Subcutaneous abdominal adipose tissue (tissue), 5 donors: ENCODE measurements at regions not wholly inside any gene's neighbourhood (a gene's known extent, or its start where the extent isn't known, plus 50 kb on each side); places are given as distances from the start of the nearest gene placed in this dataset.

ENCODE experiments used
- H3K27ac ChIP-seq: one replicate; pipeline ENCODE4 v1.7.0; 2013; ENCODE audit warnings: low read depth, mild to moderate bottlenecking, inconsistent platforms, low read length, moderate library complexity
- H3K27me3 ChIP-seq, 5 donors: one replicate each; pipeline ENCODE4 v1.7.0; 2013; ENCODE audit warnings: low read length in 5 of 5, inconsistent platforms in 1 of 5; ENCODE audit not compliant: control insufficient read depth in 5 of 5, insufficient read depth in 4 of 5
- H3K36me3 ChIP-seq, 5 donors: one replicate each; pipeline ENCODE4 v1.7.0; 2013; ENCODE audit warnings: low read length in 5 of 5; ENCODE audit not compliant: control insufficient read depth in 5 of 5, insufficient read depth in 5 of 5
- H3K4me1 ChIP-seq, 5 donors: one replicate each; pipeline ENCODE4 v1.7.0; 2013; ENCODE audit warnings: low read length in 5 of 5, mild to moderate bottlenecking in 3 of 5, moderate library complexity in 1 of 5; ENCODE audit not compliant: control insufficient read depth in 5 of 5, insufficient read depth in 5 of 5
- H3K4me3 ChIP-seq, 5 donors: one replicate each; pipeline ENCODE4 v1.7.0; 2013; ENCODE audit warnings: low read length in 5 of 5, low read depth in 1 of 5
- H3K9ac ChIP-seq, 5 donors: one replicate each; pipeline ENCODE4 v1.7.0; 2013; ENCODE audit warnings: low read length in 5 of 5, mild to moderate bottlenecking in 4 of 5, moderate library complexity in 3 of 5
- H3K9me3 ChIP-seq, 5 donors: one replicate each; pipeline ENCODE4 v1.7.0; 2013; ENCODE audit warnings: low read length in 5 of 5; ENCODE audit not compliant: control insufficient read depth in 5 of 5
- donor health status: healthy.
- donor health status: healthy.
- donor health status: healthy.
- donor health status: healthy.
- donor health status: healthy.

DNA sequence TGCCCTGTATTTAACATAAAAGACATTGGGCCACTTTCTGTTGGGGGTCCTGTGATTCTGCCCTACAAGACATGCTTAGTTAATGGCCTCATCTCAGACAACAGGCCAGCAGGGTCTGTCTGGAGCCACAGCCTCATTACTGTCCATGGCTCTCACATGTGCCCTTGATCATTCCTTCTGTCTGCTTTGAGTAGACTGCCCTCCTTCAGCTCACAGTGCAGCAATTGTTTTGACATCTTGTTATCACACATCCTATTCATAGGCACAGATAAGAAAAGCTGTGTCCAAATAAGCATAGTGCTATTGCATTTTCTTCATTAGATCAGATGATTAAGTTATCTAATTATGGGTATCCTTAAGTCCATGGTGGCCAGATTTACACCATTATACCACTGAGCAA is 127.9 kb downstream of the KCTD12 start:
- Histone ChIP-seq H3K9me3 (no peaks in the 10 kb centered on the region), H3K27me3 (no peaks in the 10 kb centered on the region), H3K4me1 (peaks cover 0 to 16% (median 0%) of the 10 kb centered on the region in 5 donors), H3K9ac (no peak overlapping the region), H3K4me3 (no peak overlapping the region), H3K36me3 (no peaks in the 10 kb centered on the region), H3K27ac (no peak overlapping the region)

DNA sequence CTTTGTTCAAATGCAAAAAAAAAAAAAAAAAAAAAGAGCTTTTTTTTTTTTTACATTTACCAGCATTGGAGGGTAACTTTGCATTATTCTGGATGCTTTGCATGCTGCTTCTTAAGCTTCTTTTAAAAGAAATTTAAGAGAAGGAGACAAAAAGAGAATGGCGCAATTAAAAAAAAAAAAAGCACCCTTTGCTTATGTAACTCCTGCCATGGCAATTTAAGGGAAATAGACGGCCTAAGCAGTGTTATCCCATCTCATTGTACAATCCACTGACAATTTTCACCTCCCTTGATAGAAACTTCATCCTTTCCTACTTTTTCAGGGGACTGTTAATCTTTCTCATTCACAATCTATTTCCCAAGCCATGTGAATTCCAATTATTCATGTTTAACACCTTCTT is 129.8 kb downstream of the KCTD12 start:
- Histone ChIP-seq H3K27ac (no peak overlapping the region), H3K9ac (no peak overlapping the region)

DNA sequence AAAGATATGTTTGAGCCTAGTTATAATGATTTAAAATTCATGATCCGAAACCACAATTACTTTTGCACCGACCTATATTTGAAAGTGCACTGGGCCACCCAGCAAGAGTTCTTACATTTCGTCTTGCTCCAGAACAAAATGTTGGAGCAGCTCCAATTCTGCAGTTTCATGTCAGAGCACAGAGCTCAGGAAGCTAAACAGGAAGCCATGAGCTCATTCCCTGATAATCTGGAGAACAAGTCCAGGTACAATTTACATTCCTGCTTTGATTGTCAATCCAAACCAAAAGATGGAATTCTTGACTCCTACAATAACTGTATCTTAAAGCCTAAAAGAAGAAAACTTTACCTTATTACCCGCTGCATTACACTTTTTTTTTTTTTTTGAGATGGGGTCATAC is 131.8 kb downstream of the KCTD12 start:
- no peak overlapping the region for H3K27ac ChIP-seq
- H3K4me3 ChIP-seq: no peak overlapping the region
- H3K4me1 ChIP-seq: peaks cover 0 to 14% (median 0%) of the 10 kb centered on the region in 5 donors
- H3K36me3 ChIP-seq: no peaks in the 10 kb centered on the region
- H3K9ac ChIP-seq: no peak overlapping the region
- H3K27me3 ChIP-seq: no peaks in the 10 kb centered on the region
- no peaks in the 10 kb centered on the region for H3K9me3 ChIP-seq

More for the DNA sequence above, 129.8 kb downstream of the KCTD12 start:
- no peak overlapping the region for H3K4me3 ChIP-seq
- H3K4me1 ChIP-seq: peaks cover 0 to 13% (median 0%) of the 10 kb centered on the region in 5 donors
- H3K27me3 ChIP-seq: no peaks in the 10 kb centered on the region
- H3K36me3 ChIP-seq: no peaks in the 10 kb centered on the region
- no peaks in the 10 kb centered on the region for H3K9me3 ChIP-seq

DNA sequence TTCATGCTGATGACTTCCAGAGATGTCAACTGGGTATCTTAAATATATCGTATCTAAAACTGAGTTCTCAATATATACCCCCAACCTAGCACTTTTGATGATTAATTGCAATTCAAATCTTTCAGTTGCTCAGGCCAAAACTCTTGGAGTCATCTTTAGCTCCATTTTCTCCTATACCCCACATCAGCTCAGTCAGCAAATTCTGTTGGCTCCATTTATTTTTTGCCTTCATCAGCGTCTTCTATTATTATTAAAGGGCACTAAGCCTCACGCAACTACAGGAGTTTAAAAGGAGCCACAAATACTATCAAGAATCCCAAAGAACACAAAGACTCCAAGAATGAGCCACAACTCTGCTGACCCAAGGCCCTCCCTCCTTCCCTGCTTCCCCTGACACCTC is 134.9 kb downstream of the KCTD12 start:
- Histone ChIP-seq H3K9ac (no peak overlapping the region), H3K4me3 (no peak overlapping the region), H3K27ac (no peak overlapping the region), H3K9me3 (no peaks in the 10 kb centered on the region), H3K4me1 (peaks cover 0 to 14% (median 0%) of the 10 kb centered on the region in 5 donors), H3K27me3 (no peaks in the 10 kb centered on the region), H3K36me3 (no peaks in the 10 kb centered on the region)

DNA sequence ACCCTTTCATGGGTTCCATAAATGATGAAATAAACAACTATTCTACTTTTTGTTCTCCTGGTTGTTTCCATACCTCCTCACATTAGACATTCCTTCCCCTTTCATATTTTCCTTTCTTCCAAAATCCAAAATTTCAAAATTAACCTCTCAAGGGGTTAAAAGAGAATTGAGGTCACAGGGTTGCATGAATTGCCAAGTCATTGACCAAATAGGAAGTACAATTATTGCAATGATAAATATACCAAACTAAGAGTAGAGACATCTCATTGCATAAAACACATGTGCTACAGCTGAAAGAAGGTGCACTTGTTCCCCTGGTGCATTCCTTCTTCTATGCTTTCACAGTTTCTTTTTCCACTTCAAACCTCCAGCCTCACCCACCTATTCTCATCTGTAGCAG is 136.1 kb downstream of the KCTD12 start:
- H3K4me1 ChIP-seq: peaks cover 0 to 21% (median 6%) of the 10 kb centered on the region in 5 donors
- H3K4me3 ChIP-seq: no peak overlapping the region
- H3K36me3 ChIP-seq: no peaks in the 10 kb centered on the region
- no peaks in the 10 kb centered on the region for H3K27me3 ChIP-seq
- no peaks in the 10 kb centered on the region for H3K9me3 ChIP-seq
- H3K9ac ChIP-seq: no peak overlapping the region
- H3K27ac ChIP-seq: no peak overlapping the region

DNA sequence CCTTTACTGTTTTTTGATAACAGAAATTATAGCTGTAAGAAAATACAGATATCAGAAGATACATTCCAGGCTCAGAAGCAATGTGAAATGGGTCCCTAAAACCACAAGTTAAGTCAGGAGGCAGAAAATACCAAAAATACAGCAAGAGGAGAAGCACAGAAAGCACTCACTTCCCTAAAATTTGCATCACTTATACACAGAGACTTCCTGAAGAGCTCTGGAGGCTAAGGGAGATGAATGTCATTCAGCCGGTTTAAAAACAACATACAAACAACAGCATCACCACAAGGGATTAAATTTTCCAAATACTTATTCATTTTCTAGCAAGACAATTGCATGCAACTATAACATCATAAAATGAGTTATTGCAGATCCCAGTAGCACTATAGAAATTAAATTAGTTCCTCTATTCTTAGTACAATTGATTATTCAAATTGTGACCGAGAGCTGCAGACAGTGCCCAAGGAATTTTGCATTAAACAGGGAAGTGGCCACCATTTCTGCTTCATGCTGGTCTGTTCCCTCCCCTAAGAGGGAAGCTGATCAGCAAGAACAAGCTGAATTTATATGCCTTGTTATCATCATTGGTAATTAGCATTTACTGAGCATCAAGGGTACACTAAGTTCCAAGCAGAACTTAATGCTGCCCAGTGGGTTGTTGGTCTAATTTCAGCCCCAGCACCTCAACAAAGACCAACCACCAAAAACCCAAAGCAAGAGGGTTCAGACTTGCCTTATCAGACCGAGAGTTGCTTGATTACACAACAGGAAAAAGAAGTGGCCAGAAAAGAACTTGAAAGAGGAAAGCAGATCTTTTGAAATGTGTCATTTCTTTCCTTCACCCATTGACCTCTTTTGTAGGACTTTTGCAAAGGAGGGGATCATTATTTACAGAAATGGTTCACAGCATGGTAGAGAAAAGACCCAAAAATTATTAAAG is 140.7 kb downstream of the KCTD12 start:
- H3K27ac ChIP-seq: no peak overlapping the region
- peaks cover 0 to 5% (median 3%) of the 10 kb centered on the region in 5 donors for H3K9me3 ChIP-seq
- no peak overlapping the region for H3K4me3 ChIP-seq
- no peaks in the 10 kb centered on the region for H3K27me3 ChIP-seq
- peaks cover 0 to 7% (median 4%) of the 10 kb centered on the region in 5 donors for H3K4me1 ChIP-seq
- no peaks in the 10 kb centered on the region for H3K36me3 ChIP-seq
- H3K9ac ChIP-seq: no peak overlapping the region

DNA sequence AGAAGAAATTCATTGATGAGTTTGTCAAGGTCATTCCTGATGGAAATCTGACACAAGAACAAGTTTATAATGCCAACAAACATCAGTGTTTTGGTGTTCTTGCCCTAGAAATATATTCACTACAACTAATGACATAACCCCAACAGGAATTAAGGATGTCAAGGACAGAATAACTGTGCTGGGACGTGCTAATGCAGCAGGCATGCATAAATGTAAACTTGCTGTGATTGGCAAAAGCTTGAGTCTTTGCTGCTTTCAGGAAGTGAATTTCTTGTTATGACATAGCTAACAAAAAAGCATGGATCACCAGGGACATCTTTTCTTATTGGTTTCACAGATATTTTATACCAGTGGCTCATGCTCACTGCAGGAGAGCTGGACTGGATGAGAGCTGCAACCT is 144.6 kb downstream of the KCTD12 start:
- Histone ChIP-seq H3K4me3 (no peak overlapping the region), H3K36me3 (no peaks in the 10 kb centered on the region), H3K9ac (no peak overlapping the region), H3K4me1 (peaks cover 0 to 7% (median 4%) of the 10 kb centered on the region in 5 donors), H3K9me3 (peaks cover 0 to 5% (median 3%) of the 10 kb centered on the region in 5 donors), H3K27ac (no peak overlapping the region), H3K27me3 (no peaks in the 10 kb centered on the region)

DNA sequence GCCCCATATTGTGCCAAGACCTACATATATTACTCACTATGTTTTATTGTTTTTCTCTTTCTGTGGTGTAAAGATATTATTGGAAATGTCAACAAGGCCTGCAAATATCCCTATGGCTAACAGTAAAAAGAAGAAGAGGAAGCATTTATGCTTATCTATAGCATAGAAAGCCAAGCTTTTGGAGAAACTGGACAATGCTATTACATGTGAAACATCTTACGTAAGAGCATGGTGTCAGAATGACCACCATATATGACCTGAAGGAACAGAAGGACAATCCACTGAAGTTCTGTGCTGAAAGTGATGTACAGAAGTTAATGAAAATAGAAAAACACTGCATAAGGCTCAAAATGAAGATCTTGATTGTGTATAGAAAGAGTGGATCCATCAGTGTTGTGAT is 145.2 kb downstream of the KCTD12 start:
- Histone ChIP-seq H3K9ac (no peak overlapping the region), H3K9me3 (peaks cover 0 to 5% (median 3%) of the 10 kb centered on the region in 5 donors), H3K27ac (no peak overlapping the region), H3K36me3 (no peaks in the 10 kb centered on the region), H3K4me1 (peaks cover 0 to 7% (median 4%) of the 10 kb centered on the region in 5 donors), H3K4me3 (no peak overlapping the region), H3K27me3 (no peaks in the 10 kb centered on the region)

DNA sequence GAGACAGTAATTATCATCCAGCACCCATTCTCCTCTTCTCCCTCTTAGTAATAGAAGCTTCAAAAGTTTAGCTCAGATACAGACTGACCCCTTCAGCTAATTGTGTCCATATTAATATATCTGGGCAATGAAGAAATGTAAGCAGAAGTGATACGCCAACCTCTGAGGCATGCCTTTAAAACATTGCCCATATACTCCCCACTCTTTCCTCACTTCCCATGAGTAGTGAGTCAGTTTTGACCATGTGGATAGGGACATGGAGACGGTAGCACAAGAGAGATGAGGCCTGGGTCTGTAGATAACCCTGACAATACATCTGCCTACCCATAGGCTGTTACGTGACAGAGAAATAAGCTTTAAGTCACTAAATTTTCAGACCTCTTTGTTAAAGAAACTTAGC is 147.6 kb downstream of the KCTD12 start:
- Histone ChIP-seq H3K36me3 (no peaks in the 10 kb centered on the region), H3K27ac (no peak overlapping the region), H3K4me3 (no peak overlapping the region), H3K4me1 (peaks cover 0 to 2% (median 0%) of the 10 kb centered on the region in 5 donors), H3K9me3 (peaks cover 0 to 5% (median 3%) of the 10 kb centered on the region in 5 donors), H3K27me3 (no peaks in the 10 kb centered on the region), H3K9ac (no peak overlapping the region)

DNA sequence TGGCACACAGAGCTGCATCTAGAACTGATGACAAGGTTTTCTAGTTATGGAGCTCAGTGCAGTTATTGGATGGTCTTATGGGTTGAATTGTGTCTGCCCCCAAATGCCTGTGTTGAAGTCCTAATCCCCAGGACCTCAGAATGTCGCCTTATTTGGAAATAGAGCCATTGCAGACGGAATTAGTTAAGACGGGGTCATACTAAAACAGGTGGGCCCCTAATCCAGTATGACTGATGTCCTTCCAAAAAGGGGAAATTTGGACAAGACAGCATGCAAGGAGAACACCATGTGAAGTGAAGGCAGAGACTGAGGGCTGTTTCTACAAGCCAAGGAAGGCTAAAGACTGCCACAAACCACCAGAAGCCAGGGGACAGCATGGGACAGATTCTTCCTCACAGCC is 148.7 kb downstream of the KCTD12 start:
- no peaks in the 10 kb centered on the region for H3K27me3 ChIP-seq
- no peak overlapping the region for H3K4me3 ChIP-seq
- no peak overlapping the region for H3K27ac ChIP-seq
- no peak overlapping the region for H3K9ac ChIP-seq
- H3K4me1 ChIP-seq: peaks cover 0 to 2% (median 0%) of the 10 kb centered on the region in 5 donors
- no peaks in the 10 kb centered on the region for H3K36me3 ChIP-seq
- peaks cover 0 to 5% (median 3%) of the 10 kb centered on the region in 5 donors for H3K9me3 ChIP-seq
